GM12878 (cell line): ENCODE measurements at regions not wholly inside any gene's neighbourhood (a gene's known extent, or its start where the extent isn't known, plus 50 kb on each side); places are given as distances from the start of the nearest gene placed in this dataset.

Experiments
- ATAC-seq: fragments of 200-7000 bp; cut with Tn5 transposase; 3 replicates; pipeline ENCODE4 v1.9.1; 2020; ENCODE audit warnings: mild to moderate bottlenecking, moderate library complexity
- BruUV-seq: library from RNA; stranded (reverse); fragments of 400-500 nt; replicated peaks from 2 replicates; lab custom pipeline; 2021; lab: Mats Ljungman, UMichigan
- CTCF ChIA-PET: fragments of 300-600 bp; sonication (Branson Sonifier 250); formaldehyde crosslinking; extraction: SDS; loops from one replicate; lab custom pipeline; 2021; ENCODE audit warnings: inconsistent platforms; lab: Yijun Ruan, JAX
- POLR2A ChIA-PET: fragments of 350-600 bp; formaldehyde crosslinking; extraction: SDS; loops from one replicate; lab custom pipeline; 2021; ENCODE audit warnings: inconsistent platforms; lab: Charles Lee
- RAD21 ChIA-PET: fragments of 300-600 bp; sonication (Branson Sonifier 250); formaldehyde crosslinking; loops from one replicate; lab custom pipeline; 2023; ENCODE audit warnings: antibody characterized with exemption; ENCODE audit not compliant: unreplicated experiment; lab: Charles Lee
- SMC1A ChIA-PET: fragments of 300-600 bp; sonication (Branson Sonifier 250); formaldehyde crosslinking; loops from one replicate; lab custom pipeline; 2023; ENCODE audit not compliant: unreplicated experiment, uncharacterized antibody; lab: Charles Lee
- DNase-seq: peaks from one replicate; pipeline ENCODE4 v3.0.0-alpha.2; 2011; ENCODE audit warnings: low read depth, low spot score
- FAIRE-seq: peaks from 3 replicates; lab custom pipeline; 2011; peaks lifted over from hg19 to GRCh38; lab: Jason Lieb, UNC
- H2AFZ ChIP-seq: 2 replicates; pipeline ENCODE4 v1.6.0; 2011; ENCODE audit warnings: low read depth, low read length, control low read depth; ENCODE audit not compliant: control insufficient read depth
- H3K27ac ChIP-seq: 2 replicates; pipeline ENCODE4 v1.5.1; 2011; ENCODE audit warnings: control low read depth; ENCODE audit not compliant: control insufficient read depth, insufficient read depth
- H3K27me3 ChIP-seq, 2 experiments: replicated peaks in 1 of 2; 2 replicates each; pipeline versions ENCODE4 v1.6.0 to v1.6.1; 2011; ENCODE audit warnings: low read length in 1 of 2; ENCODE audit not compliant: control insufficient read depth in 2 of 2, insufficient read depth in 2 of 2
- H3K36me3 ChIP-seq, 2 experiments: 2 replicates each; pipeline ENCODE4 v1.5.1; 2011; ENCODE audit warnings: low read length in 1 of 2; ENCODE audit not compliant: control insufficient read depth in 2 of 2, insufficient read depth in 2 of 2
- H3K4me1 ChIP-seq: 2 replicates; pipeline ENCODE4 v1.6.1; 2011; ENCODE audit warnings: mild to moderate bottlenecking, low read length, moderate library complexity, mixed read lengths; ENCODE audit not compliant: control insufficient read depth, insufficient read depth
- H3K4me2 ChIP-seq: 2 replicates; pipeline ENCODE4 v1.6.0; 2011; ENCODE audit warnings: control low read depth; ENCODE audit not compliant: control insufficient read depth, insufficient read depth
- H3K4me3 ChIP-seq: fragments of 200-600 bp; sonication (generic); 2 replicates; pipeline ENCODE4 v1.5.1; 2016
- H3K79me2 ChIP-seq: 2 replicates; pipeline ENCODE4 v1.6.0; 2011; ENCODE audit warnings: low read length; ENCODE audit not compliant: control insufficient read depth, insufficient read depth
- H3K9ac ChIP-seq: 2 replicates; pipeline ENCODE4 v1.8.0; 2011; ENCODE audit warnings: low read length, control low read depth, mixed read lengths; ENCODE audit not compliant: control insufficient read depth, insufficient read depth
- H3K9me3 ChIP-seq: replicated peaks from 3 replicates; pipeline ENCODE4 v1.5.1; 2011; ENCODE audit warnings: mild to moderate bottlenecking, low read length; ENCODE audit not compliant: control insufficient read depth, insufficient read depth
- H4K20me1 ChIP-seq: 2 replicates; pipeline ENCODE4 v1.6.0; 2011; ENCODE audit not compliant: control insufficient read depth, insufficient read depth
- BCL11A ChIP-seq: IDR thresholded peaks from 2 replicates; pipeline ENCODE4 v1.6.1; 2011; ENCODE audit warnings: low read depth, low read length
- EED ChIP-seq: sonication (generic); IDR thresholded peaks from 2 replicates; pipeline ENCODE4 v1.6.1; 2016; ENCODE audit warnings: antibody characterized with exemption, low read depth
- HDAC6 ChIP-seq: fragments of 200-600 bp; sonication (generic); IDR thresholded peaks from one replicate; pipeline ENCODE4 v1.8.0; 2017; ENCODE audit warnings: antibody characterized with exemption; ENCODE audit not compliant: unreplicated experiment
- IRF5 ChIP-seq: fragments of 450-650 bp; IDR thresholded peaks from 2 replicates; pipeline ENCODE4 v1.6.1; 2017; ENCODE audit warnings: borderline replicate concordance
- JUNB ChIP-seq: IDR thresholded peaks from 2 replicates; pipeline ENCODE4 v1.6.1; 2016; ENCODE audit warnings: antibody characterized with exemption, mild to moderate bottlenecking
- KDM1A ChIP-seq: fragments of 200-600 bp; sonication (generic); IDR thresholded peaks from 2 replicates; pipeline ENCODE4 v1.6.1; 2016; ENCODE audit warnings: borderline replicate concordance
- MYC ChIP-seq: IDR thresholded peaks from 2 replicates; pipeline ENCODE4 v1.6.1; 2011; ENCODE audit warnings: mild to moderate bottlenecking, low read length, moderate library complexity, inconsistent platforms; ENCODE audit not compliant: insufficient read depth, insufficient replicate concordance, insufficient read length, severe bottlenecking
- NFXL1 ChIP-seq: fragments of 450-650 bp; IDR thresholded peaks from 2 replicates; pipeline ENCODE4 v1.6.1; 2017; ENCODE audit warnings: antibody characterized with exemption, mild to moderate bottlenecking, borderline replicate concordance
- NR2C1 ChIP-seq: fragments of 450-650 bp; IDR thresholded peaks from 2 replicates; pipeline ENCODE4 v1.6.1; 2017; ENCODE audit warnings: antibody characterized with exemption, mild to moderate bottlenecking, moderate library complexity
- RAD21 ChIP-seq: IDR thresholded peaks from 2 replicates; pipeline ENCODE4 v1.6.1; 2011; ENCODE audit warnings: mild to moderate bottlenecking, low read depth, low read length, moderate library complexity; ENCODE audit not compliant: insufficient read depth
- RELA ChIP-seq: fragments of 450-650 bp; IDR thresholded peaks from 2 replicates; pipeline ENCODE4 v1.8.0; 2014; ENCODE audit warnings: borderline replicate concordance; ENCODE audit not compliant: partially characterized antibody
- ZBED1 ChIP-seq: IDR thresholded peaks from 2 replicates; pipeline ENCODE4 v1.6.1; 2016; ENCODE audit warnings: borderline replicate concordance
- WGBS: methylation state at CpG from one replicate; pipeline ENCODE4 v1.1.6; 2016; ENCODE audit warnings: low lambda C conversion rate; ENCODE audit not compliant: insufficient replicate concordance, insufficient coverage; ENCODE audit errors: missing lambda C conversion rate; 5-methylcytosine and 5-hydroxymethylcytosine counted together
- in situ Hi-C: fragments of 300-500 bp; cut with MboI; formaldehyde crosslinking; loops from 9 replicates; pipeline ENCODE4 v1.14.3; 2018; ENCODE audit warnings: mixed read lengths
- intact Hi-C: fragments of 100-400 bp; cut with micrococcal nuclease; formaldehyde crosslinking; loops from one replicate; pipeline ENCODE4 v1.14.2; 2022; ENCODE audit not compliant: unreplicated experiment
- TF ChIP-seq, protein P1 (sequence below): IDR thresholded peaks from 2 replicates; pipeline ENCODE4 v1.6.1; 2012; ENCODE audit warnings: low read depth, low read length, improper control_type of control experiment
- TF ChIP-seq, protein P2 (sequence below): IDR thresholded peaks from 2 replicates; pipeline ENCODE4 v1.6.1; 2012; ENCODE audit warnings: low read depth, low read length, improper control_type of control experiment

DNA sequence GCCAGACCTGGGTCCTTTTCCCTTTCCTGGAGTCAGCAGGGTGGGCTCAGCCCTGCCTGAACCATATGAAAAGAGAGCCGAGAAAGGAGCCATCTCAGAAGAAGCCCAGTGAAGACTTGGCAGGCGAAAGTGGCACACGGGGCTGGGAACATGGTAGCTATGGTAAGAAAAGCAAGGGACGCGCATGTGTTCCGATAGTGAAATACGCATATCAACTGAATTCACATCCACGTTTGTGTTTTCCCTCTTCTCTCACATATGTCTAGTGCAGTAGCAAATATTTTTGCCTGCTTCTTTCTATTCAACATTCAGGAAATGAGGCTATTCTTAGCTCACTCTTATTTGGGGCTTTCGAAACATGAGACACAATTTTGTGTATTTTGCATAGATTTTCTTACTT is 54.1 kb upstream of the PEG3 start:
- Histone ChIP-seq H3K79me2 (no peaks in the 10 kb centered on the region), H3K4me1 (no peaks in the 10 kb centered on the region), H3K9me3 (peaks cover 1% of the 10 kb centered on the region; the same call in 1 of the 3 replicates), H3K36me3 (no peaks in the 10 kb centered on the region), H4K20me1 (no peaks in the 10 kb centered on the region), H3K4me2 (no peak overlapping the region), H2AFZ (no peak overlapping the region), H3K9ac (no peak overlapping the region), H3K27ac (no peak overlapping the region), H3K27me3 (no peaks in the 10 kb centered on the region), H3K4me3 (no peak overlapping the region)
- TF ChIP-seq ZBED1: no peak
- TF ChIP-seq RELA: no peak
- no peak for TF ChIP-seq MYC
- TF ChIP-seq HDAC6: no peak
- no peak for TF ChIP-seq BCL11A
- no peak for TF ChIP-seq KDM1A
- no peak for TF ChIP-seq IRF5
- TF ChIP-seq RAD21: no peak
- no peak for TF ChIP-seq NR2C1
- TF ChIP-seq JUNB: no peak
- no peak for TF ChIP-seq EED
- TF ChIP-seq, protein P1, sequence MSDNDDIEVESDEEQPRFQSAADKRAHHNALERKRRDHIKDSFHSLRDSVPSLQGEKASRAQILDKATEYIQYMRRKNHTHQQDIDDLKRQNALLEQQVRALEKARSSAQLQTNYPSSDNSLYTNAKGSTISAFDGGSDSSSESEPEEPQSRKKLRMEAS: no peak
- TF ChIP-seq, protein P2, sequence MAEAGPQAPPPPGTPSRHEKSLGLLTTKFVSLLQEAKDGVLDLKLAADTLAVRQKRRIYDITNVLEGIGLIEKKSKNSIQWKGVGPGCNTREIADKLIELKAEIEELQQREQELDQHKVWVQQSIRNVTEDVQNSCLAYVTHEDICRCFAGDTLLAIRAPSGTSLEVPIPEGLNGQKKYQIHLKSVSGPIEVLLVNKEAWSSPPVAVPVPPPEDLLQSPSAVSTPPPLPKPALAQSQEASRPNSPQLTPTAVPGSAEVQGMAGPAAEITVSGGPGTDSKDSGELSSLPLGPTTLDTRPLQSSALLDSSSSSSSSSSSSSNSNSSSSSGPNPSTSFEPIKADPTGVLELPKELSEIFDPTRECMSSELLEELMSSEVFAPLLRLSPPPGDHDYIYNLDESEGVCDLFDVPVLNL: no peak
- no peak for TF ChIP-seq NFXL1
- RAD21 ChIA-PET: no interaction called here
- SMC1A ChIA-PET: no interaction called here
- POLR2A ChIA-PET: no interaction called here
- WGBS: 55% methylated on average over 9 of the region's 9 CpGs
- ATAC-seq: no peak
- no TSS peak for BruUV-seq
- no peak for DNase-seq
- in situ Hi-C loops (no loop called here), intact Hi-C loops (no loop called here)
- CTCF ChIA-PET: no interaction called here
- FAIRE-seq: no peak
